WERI-Rb-1 (cell line): ENCODE measurements at regions not wholly inside any gene's neighbourhood (a gene's known extent, or its start where the extent isn't known, plus 50 kb on each side); places are given as distances from the start of the nearest gene placed in this dataset.
"Not testable (repeated sequence)": the region's sequence is repeated elsewhere in the genome, so short reads cannot be mapped to it uniquely, and the experiment has no call there.

ENCODE experiments used
- DNase-seq: peaks from one replicate; pipeline ENCODE4 v3.0.0-alpha.2; 2020
- H3K27ac ChIP-seq: fragments of 250-450 bp; sonication (Bioruptor Pico); 2 replicates; pipeline ENCODE4 v1.5.1; 2020; ENCODE audit warnings: mild to moderate bottlenecking, moderate library complexity
- H3K27me3 ChIP-seq: fragments of 250-450 bp; sonication (Bioruptor Pico); 2 replicates; pipeline ENCODE4 v1.5.1; 2021; ENCODE audit warnings: mild to moderate bottlenecking, low read depth, moderate library complexity; ENCODE audit not compliant: insufficient read depth, severe bottlenecking
- H3K36me3 ChIP-seq: fragments of 250-450 bp; sonication (Bioruptor Pico); 2 replicates; pipeline ENCODE4 v1.5.1; 2020; ENCODE audit warnings: mild to moderate bottlenecking, moderate library complexity
- H3K4me3 ChIP-seq: 2 replicates; pipeline ENCODE4 v1.5.1; 2011; ENCODE audit warnings: low read depth, mild to moderate bottlenecking, control low read depth, low read length
- H3K9me3 ChIP-seq: fragments of 250-450 bp; sonication (Bioruptor Pico); 2 replicates; pipeline ENCODE4 v1.5.1; 2021; ENCODE audit warnings: mild to moderate bottlenecking, moderate library complexity; ENCODE audit not compliant: severe bottlenecking
- TF ChIP-seq, protein P1 (sequence below): IDR thresholded peaks from 2 replicates; pipeline ENCODE4 v1.5.1; 2011; ENCODE audit warnings: low read depth, mild to moderate bottlenecking, control low read depth, inconsistent platforms, low read length

DNA sequence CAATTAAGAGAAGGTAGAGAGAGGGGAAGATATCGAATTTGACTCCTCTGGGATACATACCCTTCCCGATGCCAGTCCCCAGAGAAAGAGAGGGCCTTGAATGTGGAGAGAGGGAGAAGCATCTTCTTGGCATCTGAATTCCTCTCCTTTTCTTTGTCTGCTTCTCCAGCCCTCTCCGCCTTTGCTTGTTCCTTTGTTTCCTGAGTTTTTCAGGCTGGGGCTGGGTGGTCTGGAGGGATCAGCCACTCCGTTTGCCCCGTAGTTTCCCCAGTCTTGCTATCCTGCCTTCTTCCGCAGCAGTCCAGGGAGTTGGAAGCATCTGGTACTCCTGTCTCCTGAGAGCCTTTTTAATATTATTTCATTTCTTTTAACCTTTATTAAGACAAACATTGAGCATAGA lies 107.1 kb upstream of the CADM1 start:
- Histone ChIP-seq H3K9me3 (no peaks in the 10 kb centered on the region), H3K36me3 (no peaks in the 10 kb centered on the region), H3K4me3 (no peak overlapping the region), H3K27me3 (no peaks in the 10 kb centered on the region), H3K27ac (no peak overlapping the region)
- no peak for DNase-seq
- TF ChIP-seq, protein P1, sequence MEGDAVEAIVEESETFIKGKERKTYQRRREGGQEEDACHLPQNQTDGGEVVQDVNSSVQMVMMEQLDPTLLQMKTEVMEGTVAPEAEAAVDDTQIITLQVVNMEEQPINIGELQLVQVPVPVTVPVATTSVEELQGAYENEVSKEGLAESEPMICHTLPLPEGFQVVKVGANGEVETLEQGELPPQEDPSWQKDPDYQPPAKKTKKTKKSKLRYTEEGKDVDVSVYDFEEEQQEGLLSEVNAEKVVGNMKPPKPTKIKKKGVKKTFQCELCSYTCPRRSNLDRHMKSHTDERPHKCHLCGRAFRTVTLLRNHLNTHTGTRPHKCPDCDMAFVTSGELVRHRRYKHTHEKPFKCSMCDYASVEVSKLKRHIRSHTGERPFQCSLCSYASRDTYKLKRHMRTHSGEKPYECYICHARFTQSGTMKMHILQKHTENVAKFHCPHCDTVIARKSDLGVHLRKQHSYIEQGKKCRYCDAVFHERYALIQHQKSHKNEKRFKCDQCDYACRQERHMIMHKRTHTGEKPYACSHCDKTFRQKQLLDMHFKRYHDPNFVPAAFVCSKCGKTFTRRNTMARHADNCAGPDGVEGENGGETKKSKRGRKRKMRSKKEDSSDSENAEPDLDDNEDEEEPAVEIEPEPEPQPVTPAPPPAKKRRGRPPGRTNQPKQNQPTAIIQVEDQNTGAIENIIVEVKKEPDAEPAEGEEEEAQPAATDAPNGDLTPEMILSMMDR = no peak

DNA sequence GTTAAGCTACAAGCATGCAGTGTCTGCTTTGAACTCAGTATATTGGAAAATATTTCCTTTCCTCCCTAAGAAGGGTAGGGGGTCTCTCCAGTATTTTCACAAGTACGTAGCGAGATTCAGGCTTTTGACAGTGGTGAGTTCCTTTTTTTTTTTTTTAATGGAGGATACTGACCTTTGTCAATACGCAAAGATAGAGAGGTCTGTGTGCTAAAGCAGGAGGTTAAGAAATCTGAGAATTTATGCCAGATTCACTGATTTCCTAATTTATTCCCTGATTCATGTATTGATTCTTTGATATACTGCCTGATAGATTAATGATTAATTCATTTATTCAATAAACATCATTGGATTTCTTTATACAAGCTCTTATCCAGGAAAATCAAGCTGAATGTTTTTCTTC lies 106.7 kb upstream of the CADM1 start:
- DNase-seq = no peak
- H3K9me3 ChIP-seq = no peaks in the 10 kb centered on the region
- no peak overlapping the region for H3K27ac ChIP-seq
- H3K27me3 ChIP-seq = no peaks in the 10 kb centered on the region
- H3K4me3 ChIP-seq = no peak overlapping the region
- H3K36me3 ChIP-seq = no peaks in the 10 kb centered on the region
- TF ChIP-seq, protein P1 = no peak

DNA sequence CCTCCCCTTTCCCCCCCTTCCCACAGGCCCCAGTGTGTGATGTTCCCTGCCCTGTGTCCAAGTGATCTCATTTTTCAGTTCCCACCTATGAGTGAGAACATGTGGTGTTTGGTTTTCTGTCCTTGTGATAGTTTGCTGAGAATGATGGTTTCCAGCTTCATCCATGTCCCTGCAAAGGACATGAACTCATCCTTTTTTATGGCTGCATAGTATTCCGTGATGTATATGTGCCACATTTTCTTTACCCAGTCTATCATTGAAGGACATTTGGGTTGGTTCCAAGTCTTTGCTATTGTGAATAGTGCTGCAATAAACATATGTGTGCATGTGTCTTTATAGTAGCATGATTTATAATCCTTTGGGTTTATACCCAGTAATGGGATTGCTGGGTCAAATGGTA lies 106.0 kb upstream of the CADM1 start:
- H3K27ac ChIP-seq, DNase-seq, H3K36me3 ChIP-seq, H3K27me3 ChIP-seq, H3K9me3 ChIP-seq, H3K4me3 ChIP-seq: not testable (repeated sequence)

DNA sequence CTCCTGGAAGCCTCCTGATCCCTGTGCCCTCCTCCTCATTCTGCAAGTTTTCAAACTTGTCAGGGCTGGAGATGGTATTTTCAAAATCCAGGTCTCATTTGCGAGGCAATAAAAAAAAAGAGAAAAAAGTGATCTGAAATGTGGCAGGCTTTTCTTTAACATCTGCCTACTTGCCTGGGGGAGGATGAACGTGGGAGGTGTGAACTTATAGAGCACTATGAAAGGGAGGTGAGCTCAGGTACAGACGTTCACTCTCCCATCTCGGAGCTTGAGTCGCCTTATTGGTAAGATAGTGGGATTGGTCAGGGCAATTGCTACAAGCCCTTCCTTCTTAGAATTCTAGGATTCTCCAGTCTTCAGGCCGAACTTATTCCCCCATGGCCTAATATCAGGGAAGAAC lies 104.8 kb upstream of the CADM1 start:
- no peaks in the 10 kb centered on the region for H3K36me3 ChIP-seq
- TF ChIP-seq, protein P1 = no peak
- H3K27ac ChIP-seq = no peak overlapping the region
- DNase-seq = no peak
- H3K4me3 ChIP-seq = no peak overlapping the region
- H3K9me3 ChIP-seq = no peaks in the 10 kb centered on the region
- no peaks in the 10 kb centered on the region for H3K27me3 ChIP-seq

DNA sequence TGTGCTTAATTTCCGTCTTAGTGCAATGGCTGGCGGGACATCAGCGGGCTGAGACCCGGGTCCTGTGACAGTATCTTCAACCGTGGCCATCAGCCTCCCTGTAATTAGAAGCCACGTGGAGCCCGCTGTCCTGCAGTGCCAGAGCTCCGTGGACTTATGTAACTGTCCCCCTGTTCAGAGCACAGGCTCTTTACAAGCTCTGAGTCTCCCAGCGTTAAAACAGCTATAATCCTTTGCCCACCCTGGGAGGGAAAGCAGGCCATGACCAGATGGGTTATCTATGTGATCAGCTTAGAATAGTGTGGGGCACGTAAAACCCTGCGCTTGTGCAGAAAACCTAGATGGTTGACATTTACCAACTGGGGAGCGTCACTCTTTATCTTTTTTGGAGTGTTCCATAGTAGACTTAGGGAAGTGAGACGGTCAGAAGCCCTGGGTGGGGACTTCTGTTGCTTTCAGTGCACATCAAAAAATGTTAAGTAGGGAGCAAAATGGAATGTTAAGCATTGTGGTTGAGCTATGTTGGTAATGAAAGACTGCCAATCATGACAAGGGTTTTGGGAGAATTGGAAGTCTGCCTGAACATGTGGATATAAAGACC lies 103.5 kb upstream of the CADM1 start:
- H3K27me3 ChIP-seq = no peaks in the 10 kb centered on the region
- DNase-seq = peak; percentile 78
- H3K36me3 ChIP-seq = no peaks in the 10 kb centered on the region
- H3K27ac ChIP-seq = peak overlapping the region; percentile 25; the same call in 1 of the 2 replicates
- TF ChIP-seq, protein P1 = no peak
- no peaks in the 10 kb centered on the region for H3K9me3 ChIP-seq
- peak overlapping the region; percentile 29 for H3K4me3 ChIP-seq

DNA sequence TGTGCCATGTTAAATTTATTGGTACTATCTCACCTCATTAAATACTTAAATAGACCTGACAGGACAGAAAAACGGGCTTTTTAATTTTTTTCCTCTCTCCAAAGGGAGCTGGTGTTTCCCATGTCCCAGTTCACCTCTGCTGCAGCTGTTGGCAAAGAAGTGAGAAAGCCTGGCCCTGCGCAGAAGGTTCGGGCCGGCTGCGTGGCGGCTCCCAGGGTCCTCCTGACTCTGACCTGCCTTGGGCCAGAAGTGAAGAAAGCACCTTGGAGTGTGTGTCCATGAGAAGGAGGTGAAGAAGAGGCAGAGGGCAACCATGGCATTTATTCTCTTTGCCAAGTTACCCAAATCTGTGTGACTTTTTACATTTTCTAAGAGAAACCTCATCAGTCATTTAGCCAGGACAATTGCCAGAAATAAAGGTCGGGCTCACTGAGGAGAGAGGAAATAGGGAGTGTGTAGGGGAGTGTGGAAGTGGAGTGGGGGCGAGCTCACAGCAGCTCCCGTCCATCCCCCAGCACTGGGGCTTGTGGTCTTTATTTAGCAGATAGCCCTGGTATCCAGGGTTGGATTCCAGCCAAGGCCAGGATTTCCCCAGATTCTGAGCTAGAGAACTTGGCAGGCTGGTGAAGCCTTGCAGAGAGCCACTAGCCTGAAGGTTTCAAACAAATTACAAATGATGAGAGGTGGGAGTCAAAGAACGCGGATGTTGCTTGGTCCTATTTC lies 102.4 kb upstream of the CADM1 start:
- peak; percentile 16 for DNase-seq
- H3K9me3 ChIP-seq = no peaks in the 10 kb centered on the region

More for the DNA sequence above, 102.4 kb upstream of the CADM1 start:
- no peaks in the 10 kb centered on the region for H3K27me3 ChIP-seq
- TF ChIP-seq, protein P1 = no peak
- H3K36me3 ChIP-seq = no peaks in the 10 kb centered on the region
- H3K27ac ChIP-seq = no peak overlapping the region
- no peak overlapping the region for H3K4me3 ChIP-seq
